Motor neuron (in vitro differentiated cells): ENCODE measurements at regions not wholly inside any gene's neighbourhood (a gene's known extent, or its start where the extent isn't known, plus 50 kb on each side); places are given as distances from the start of the nearest gene placed in this dataset.

Experiments
- ATAC-seq, 8 experiments: fragments of 200-7000 bp; cut with Tn5 transposase; replicated peaks in 6 of 8; 2 replicates each; pipeline ENCODE4 v1.8.0; 2021; ENCODE audit warnings: mild to moderate bottlenecking in 8 of 8, moderate library complexity in 8 of 8
- H3K27ac ChIP-seq, 2 donors: fragments of 250-450 bp; sonication (Bioruptor Pico); 2 replicates each; pipeline ENCODE4 v1.9.0; 2021; ENCODE audit warnings: antibody characterized with exemption in 2 of 2, mild to moderate bottlenecking in 2 of 2, moderate library complexity in 1 of 2
- H3K4me1 ChIP-seq, 2 donors: fragments of 250-450 bp; sonication (Bioruptor Pico); replicated peaks in 1 of 2; 2 replicates each; pipeline ENCODE4 v1.6.1; 2021; ENCODE audit warnings: antibody characterized with exemption in 2 of 2, mild to moderate bottlenecking in 2 of 2, moderate library complexity in 1 of 2
- H3K4me3 ChIP-seq, 5 donors: fragments of 250-450 bp; sonication (Bioruptor Pico); 2 replicates each; pipeline ENCODE4 v1.9.0; 2021; ENCODE audit warnings: antibody characterized with exemption in 5 of 5, mild to moderate bottlenecking in 5 of 5, moderate library complexity in 4 of 5
- WGBS, 10 experiments: fragments of 450-650 bp; shearing (Covaris generic); methylation state at CpG; one replicate each; pipeline ENCODE4 v1.0.0; 2022; 5-methylcytosine and 5-hydroxymethylcytosine counted together
- in situ Hi-C, 9 experiments: fragments of 400-800 bp; cut with MboI; loops; one replicate each; pipeline ENCODE4 v1.15.0; 2021; ENCODE audit warnings: low sequenced_read_pairs in 9 of 9, low pct_unique_long_range_greater_than_20kb in 2 of 9; ENCODE audit not compliant: unreplicated experiment in 9 of 9

GRCh38 chr14:82528016-82528415, 994.4 kb upstream of the SEL1L start:
- peak in 1 of 8 experiments; percentile 73 for ATAC-seq
- H3K4me1 ChIP-seq = no peaks in the 10 kb centered on the region
- in situ Hi-C loops = no loop called here
- H3K4me3 ChIP-seq = no peak overlapping the region
- no peak overlapping the region for H3K27ac ChIP-seq
- 0 to 88% (median 43%) methylated on average over 1 of the region's 1 CpG for WGBS, 10 experiments

- no peaks in the 10 kb centered on the region for H3K4me1 ChIP-seq
- WGBS, 10 experiments = 0 to 93% (median 31%) methylated on average over 1 to 2 of the region's 2 CpGs; no CpG with 5 or more reads in 4 of the 10 experiments
- no peak overlapping the region for H3K4me3 ChIP-seq
- in situ Hi-C loops = no loop called here
- no peak overlapping the region for H3K27ac ChIP-seq
- ATAC-seq = no peak
These were observed 999.7 kb upstream of the SEL1L start for GRCh38 chr14:82533351-82533750.

GRCh38 chr14:82536566-82536965, 1002.9 kb upstream of the SEL1L start:
- no peak for ATAC-seq
- H3K27ac ChIP-seq = no peak overlapping the region
- no peak overlapping the region for H3K4me3 ChIP-seq
- 0 to 100% (median 90%) methylated on average over 1 to 2 of the region's 2 CpGs; no CpG with 5 or more reads in 1 of the 10 experiments for WGBS, 10 experiments
- in situ Hi-C loops = no loop called here
- no peaks in the 10 kb centered on the region for H3K4me1 ChIP-seq

- Histone ChIP-seq H3K4me3 (no peak overlapping the region), H3K4me1 (no peaks in the 10 kb centered on the region), H3K27ac (no peak overlapping the region)
- WGBS, 10 experiments = 5 to 64% (median 50%) methylated on average over 1 to 3 of the region's 3 CpGs
- in situ Hi-C loops = no loop called here
- ATAC-seq = peak in 1 of 8 experiments; percentile 32
These were observed 1004.2 kb upstream of the SEL1L start for GRCh38 chr14:82537831-82538230.

- peaks cover 0 to 6% of the 10 kb centered on the region in 2 donors for H3K4me1 ChIP-seq
- ATAC-seq = no peak
These were observed 1012.7 kb upstream of the SEL1L start for GRCh38 chr14:82546401-82546800.

GRCh38 chr14:82549306-82549990, 1015.8 kb upstream of the SEL1L start:
- H3K4me3 ChIP-seq = no peak overlapping the region
- H3K4me1 ChIP-seq = peaks cover 0 to 6% of the 10 kb centered on the region in 2 donors
- WGBS, 10 experiments = 13 to 70% (median 43%) methylated on average over 1 to 9 of the region's 9 CpGs
- H3K27ac ChIP-seq = no peak overlapping the region
- in situ Hi-C loops = no loop called here
- peak in 5 of 8 experiments; percentile 79 to 95 (median 87) for ATAC-seq

More at GRCh38 chr14:82546401-82546800, 1012.7 kb upstream of the SEL1L start:
- Histone ChIP-seq H3K4me3 (no peak overlapping the region), H3K27ac (no peak overlapping the region)
- in situ Hi-C loops = no loop called here
- 0 to 71% (median 55%) methylated on average over 1 to 2 of the region's 2 CpGs for WGBS, 10 experiments

- H3K27ac ChIP-seq = no peak overlapping the region
- ATAC-seq = no peak
- no peak overlapping the region for H3K4me3 ChIP-seq
- H3K4me1 ChIP-seq = peaks cover 0 to 8% of the 10 kb centered on the region in 2 donors
- in situ Hi-C loops = no loop called here
- WGBS, 10 experiments = 0 to 86% (median 13%) methylated on average over 1 to 2 of the region's 2 CpGs; no CpG with 5 or more reads in 4 of the 10 experiments
These were observed 1029.2 kb upstream of the SEL1L start for GRCh38 chr14:82562881-82563280.

- 0 to 67% (median 57%) methylated on average over 1 of the region's 1 CpG; no CpG with 5 or more reads in 3 of the 10 experiments for WGBS, 10 experiments
- Histone ChIP-seq H3K27ac (no peak overlapping the region), H3K4me1 (peaks cover 0 to 8% of the 10 kb centered on the region in 2 donors), H3K4me3 (no peak overlapping the region)
- no peak for ATAC-seq
- in situ Hi-C loops = no loop called here
These were observed 1032.2 kb upstream of the SEL1L start for GRCh38 chr14:82565825-82566224.

GRCh38 chr14:82587226-82587625, 1053.6 kb upstream of the SEL1L start:
- 0 to 93% (median 65%) methylated on average over 1 to 3 of the region's 3 CpGs; no CpG with 5 or more reads in 1 of the 10 experiments for WGBS, 10 experiments
- in situ Hi-C loops = no loop called here
- ATAC-seq = no peak
- Histone ChIP-seq H3K4me1 (no peaks in the 10 kb centered on the region), H3K27ac (no peak overlapping the region), H3K4me3 (no peak overlapping the region)

- in situ Hi-C loops = no loop called here
- no peak for ATAC-seq
- no peak overlapping the region for H3K27ac ChIP-seq
These were observed 1061.8 kb upstream of the SEL1L start for GRCh38 chr14:82595466-82595865.

GRCh38 chr14:82602794-82603193, 1069.1 kb upstream of the SEL1L start:
- Histone ChIP-seq H3K4me3 (no peak overlapping the region), H3K4me1 (no peaks in the 10 kb centered on the region), H3K27ac (no peak overlapping the region)
- ATAC-seq = no peak
- in situ Hi-C loops = no loop called here
- WGBS, 10 experiments = 0 to 100% (median 100%) methylated on average over 1 of the region's 1 CpG; no CpG with 5 or more reads in 3 of the 10 experiments

More at GRCh38 chr14:82595466-82595865, 1061.8 kb upstream of the SEL1L start:
- no peak overlapping the region for H3K4me3 ChIP-seq
- H3K4me1 ChIP-seq = no peaks in the 10 kb centered on the region

GRCh38 chr14:82604819-82605218, 1071.2 kb upstream of the SEL1L start:
- Histone ChIP-seq H3K27ac (no peak overlapping the region), H3K4me3 (no peak overlapping the region), H3K4me1 (no peaks in the 10 kb centered on the region)
- ATAC-seq = no peak
- in situ Hi-C loops = no loop called here

GRCh38 chr14:82621881-82622450, 1088.3 kb upstream of the SEL1L start:
- WGBS, 10 experiments = 0 to 92% (median 76%) methylated on average over 1 to 7 of the region's 9 CpGs; no CpG with 5 or more reads in 1 of the 10 experiments
- no peak for ATAC-seq
- no peak overlapping the region for H3K4me3 ChIP-seq
- no peak overlapping the region for H3K27ac ChIP-seq
- H3K4me1 ChIP-seq = peaks cover 2 to 12% of the 10 kb centered on the region in 2 donors
- in situ Hi-C loops = no loop called here
